GM12801 (cell line): ENCODE measurements at regions not wholly inside any gene's neighbourhood (a gene's known extent, or its start where the extent isn't known, plus 50 kb on each side); places are given as distances from the start of the nearest gene placed in this dataset.

Experiments used
- TF ChIP-seq, protein P1 (sequence below): IDR thresholded peaks from one replicate; pipeline ENCODE4 v1.5.1; 2011; ENCODE audit warnings: control low read depth; ENCODE audit not compliant: insufficient read length; ENCODE audit errors: extremely low read depth

DNA sequence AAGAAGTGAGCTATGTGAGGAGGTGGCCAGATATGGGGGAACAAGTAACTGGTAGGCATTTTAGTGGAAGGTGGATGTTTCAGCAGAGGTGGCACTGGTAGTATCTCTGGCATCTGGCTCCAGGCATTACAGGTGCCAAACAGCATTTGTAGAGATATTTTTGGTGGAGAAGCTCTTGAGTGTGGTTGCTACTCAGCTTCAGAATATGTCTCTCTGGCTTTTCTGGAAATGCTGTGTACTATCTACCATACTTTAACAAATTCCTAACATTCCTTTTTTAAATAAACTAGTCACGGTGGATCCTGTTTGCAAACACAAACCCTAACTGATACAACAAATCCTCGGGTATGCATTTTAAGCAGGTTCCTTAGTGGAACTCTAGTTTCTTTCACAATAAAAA, 128.0 kb downstream of the BARX2 start:
- TF ChIP-seq, protein P1, sequence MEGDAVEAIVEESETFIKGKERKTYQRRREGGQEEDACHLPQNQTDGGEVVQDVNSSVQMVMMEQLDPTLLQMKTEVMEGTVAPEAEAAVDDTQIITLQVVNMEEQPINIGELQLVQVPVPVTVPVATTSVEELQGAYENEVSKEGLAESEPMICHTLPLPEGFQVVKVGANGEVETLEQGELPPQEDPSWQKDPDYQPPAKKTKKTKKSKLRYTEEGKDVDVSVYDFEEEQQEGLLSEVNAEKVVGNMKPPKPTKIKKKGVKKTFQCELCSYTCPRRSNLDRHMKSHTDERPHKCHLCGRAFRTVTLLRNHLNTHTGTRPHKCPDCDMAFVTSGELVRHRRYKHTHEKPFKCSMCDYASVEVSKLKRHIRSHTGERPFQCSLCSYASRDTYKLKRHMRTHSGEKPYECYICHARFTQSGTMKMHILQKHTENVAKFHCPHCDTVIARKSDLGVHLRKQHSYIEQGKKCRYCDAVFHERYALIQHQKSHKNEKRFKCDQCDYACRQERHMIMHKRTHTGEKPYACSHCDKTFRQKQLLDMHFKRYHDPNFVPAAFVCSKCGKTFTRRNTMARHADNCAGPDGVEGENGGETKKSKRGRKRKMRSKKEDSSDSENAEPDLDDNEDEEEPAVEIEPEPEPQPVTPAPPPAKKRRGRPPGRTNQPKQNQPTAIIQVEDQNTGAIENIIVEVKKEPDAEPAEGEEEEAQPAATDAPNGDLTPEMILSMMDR: no peak

DNA sequence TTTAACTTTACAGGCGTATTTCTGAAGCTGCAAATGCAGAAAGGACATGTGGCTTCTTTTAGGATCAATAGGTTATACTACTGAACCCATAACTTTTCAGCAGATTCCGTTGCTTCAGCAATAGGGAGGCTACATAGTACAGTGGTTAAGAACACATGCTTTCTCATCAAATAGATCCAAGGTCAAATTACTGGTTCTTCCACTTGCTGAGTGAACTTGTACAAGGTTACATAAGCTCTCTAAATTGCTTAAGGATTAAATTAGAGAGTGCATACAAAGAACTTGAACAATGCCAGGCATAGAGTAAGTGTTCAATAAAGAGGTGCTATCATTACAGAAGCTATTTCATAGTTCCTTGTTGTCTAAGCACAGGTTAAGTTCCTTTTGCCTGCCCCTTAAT, 129.6 kb downstream of the BARX2 start:
- TF ChIP-seq, protein P1: no peak

DNA sequence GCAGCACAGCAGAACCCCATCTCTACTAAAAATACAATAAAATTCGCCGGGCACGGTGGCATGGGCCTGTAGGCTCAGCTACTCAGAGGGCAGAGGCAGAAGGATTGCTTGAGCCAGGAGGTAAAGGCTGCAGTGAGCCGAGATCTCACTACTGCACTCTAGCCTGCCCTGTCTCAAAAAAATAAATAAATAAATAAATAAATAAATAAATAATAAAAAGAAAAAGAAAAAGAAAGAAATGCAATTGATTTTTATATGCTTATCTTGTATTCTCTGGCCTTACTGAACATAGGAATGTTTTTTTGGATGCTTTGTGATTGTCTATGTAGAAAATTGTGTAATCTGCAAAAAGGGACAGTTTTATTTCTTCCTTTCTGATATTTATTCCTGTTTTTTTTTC, 132.5 kb downstream of the BARX2 start:
- TF ChIP-seq, protein P1: no peak

DNA sequence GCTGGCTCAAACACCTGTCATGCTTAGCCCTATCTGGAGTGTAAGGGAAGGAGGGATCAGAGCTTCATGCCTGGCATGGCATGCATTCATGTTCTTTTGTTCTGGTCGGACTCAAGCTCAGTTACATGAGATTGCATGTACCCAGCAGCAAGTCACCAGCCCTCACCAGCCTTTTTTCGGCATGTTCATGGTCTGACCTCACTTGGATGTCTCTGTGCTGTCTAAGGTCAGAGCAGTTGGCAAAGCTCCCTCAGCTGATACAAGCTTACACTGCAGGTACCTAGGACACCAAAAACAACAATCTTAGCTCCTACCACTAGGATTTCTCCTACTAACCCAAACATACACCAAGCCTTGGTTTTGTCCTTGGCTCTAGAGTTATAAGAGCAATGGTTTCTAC, 152.6 kb downstream of the BARX2 start:
- TF ChIP-seq, protein P1: no peak

DNA sequence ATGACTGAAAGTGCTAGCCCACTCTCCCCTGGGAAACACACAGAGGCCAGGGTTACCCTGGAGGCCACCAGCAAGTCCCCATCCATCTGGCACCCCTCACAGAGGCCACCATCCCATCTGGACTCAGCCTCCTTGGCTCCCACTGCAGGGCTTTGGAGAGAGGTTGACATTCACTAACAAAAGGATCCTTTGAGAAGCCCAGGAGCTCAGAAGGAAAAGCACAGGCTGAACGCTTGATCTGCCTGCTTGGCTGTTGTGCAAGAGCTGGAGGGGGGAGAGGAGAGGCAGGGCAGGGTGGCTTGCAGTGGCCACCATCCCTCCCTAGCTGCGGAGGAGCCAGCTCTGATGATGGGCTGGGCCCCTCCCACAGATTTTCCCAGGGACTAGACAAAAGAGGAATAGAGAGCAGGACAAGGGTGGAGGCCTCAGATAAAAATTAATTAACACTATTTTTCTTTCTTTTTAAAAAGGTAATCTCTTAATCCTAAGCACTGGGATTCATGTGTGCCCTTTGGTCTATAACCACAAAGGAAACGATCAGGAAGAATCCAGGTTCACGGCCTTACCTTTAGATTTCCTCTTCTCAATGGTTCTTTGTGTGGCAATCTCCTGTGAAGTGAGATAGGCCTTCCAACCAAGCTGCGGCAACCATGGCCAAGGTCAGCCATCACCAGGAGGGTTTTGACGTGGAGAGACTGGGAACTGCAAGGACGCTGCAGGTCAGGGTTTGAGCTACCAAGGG, 154.7 kb downstream of the BARX2 start:
- TF ChIP-seq, protein P1: no peak

DNA sequence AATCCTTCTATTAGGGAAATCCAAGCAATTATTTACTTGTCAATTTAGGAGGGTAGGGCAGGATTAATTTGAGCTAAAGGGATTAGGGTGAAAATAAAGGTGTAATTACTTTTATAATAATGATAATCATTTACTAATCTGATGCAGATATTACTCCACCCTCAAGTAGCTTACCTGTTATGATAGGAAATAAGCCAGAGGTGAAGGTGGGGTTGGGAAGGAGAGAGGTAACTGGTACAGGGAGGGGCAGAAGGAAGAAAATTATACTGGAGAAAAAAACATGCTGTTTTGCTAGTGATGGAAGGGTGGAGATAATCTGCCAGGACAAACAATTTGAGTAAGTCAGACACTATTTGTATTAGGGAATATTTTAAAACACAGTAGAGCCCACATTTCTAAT, 157.7 kb downstream of the BARX2 start:
- TF ChIP-seq, protein P1: no peak

DNA sequence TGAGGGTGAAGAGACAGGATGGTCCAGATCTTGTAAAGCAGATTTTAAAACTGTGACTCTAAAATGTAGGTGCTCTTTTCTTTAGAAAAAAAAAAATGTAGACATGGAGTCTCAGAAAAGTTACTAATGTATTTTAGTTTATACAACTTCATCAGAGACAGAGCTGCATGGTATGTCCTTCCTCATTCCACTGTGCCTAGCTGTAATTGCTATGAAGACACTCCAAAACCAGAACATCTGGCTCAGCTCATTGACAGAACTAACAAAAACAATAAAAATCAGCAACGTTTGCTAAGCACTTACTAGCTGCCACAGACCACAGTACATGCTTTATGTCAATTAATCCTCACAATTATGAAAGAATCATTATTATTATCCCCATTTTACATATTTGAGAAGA, 160.7 kb downstream of the BARX2 start:
- TF ChIP-seq, protein P1: no peak
